ENCODE measurements at regions not wholly inside any gene's neighbourhood (a gene's known extent, or its start where the extent isn't known, plus 50 kb on each side); places are given as distances from the start of the nearest gene placed in this dataset.

DNA sequence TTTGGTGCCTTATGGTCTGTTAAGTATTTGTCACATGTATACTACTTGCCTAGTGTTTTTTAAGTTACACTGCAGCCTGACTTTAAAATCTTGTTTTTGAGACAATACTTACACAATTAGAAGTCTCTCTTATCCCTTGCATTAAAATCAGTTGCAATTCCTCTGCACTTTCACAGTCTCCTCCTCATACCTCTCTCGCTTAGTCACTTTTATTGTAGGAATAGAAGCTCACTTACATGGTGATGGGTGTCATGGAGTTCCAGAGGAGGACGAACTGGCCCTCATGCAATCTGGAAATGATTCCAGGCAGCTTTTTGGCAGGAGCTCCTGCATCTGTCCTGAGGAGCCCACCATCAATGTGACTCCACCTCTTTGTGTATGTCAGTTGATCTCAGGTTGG, 238.4 kb upstream of the TBC1D5 start:
- Histone ChIP-seq H3K79me1 (ENCODE audit: low read depth, low read length) (no peaks in the 10 kb centered on the region), H3K27ac (ENCODE audit: low read depth, low read length) (no peak overlapping the region), H4K8ac (ENCODE audit: extremely low read depth, insufficient read depth, low read length) (no peak overlapping the region), H3K23me2 (ENCODE audit: low read depth, low read length) (no peaks in the 10 kb centered on the region), H3K36me3 (ENCODE audit: control insufficient read depth in 2 of 4, insufficient read depth in 4 of 4, low read length in 3 of 4) (no peaks in the 10 kb centered on the region), H2BK5ac (ENCODE audit: low read depth, low read length) (no peak overlapping the region), H3K23ac (ENCODE audit: insufficient read length) (no peak overlapping the region), H2BK12ac (ENCODE audit: low read depth, low read length) (no peak overlapping the region), H3K4me3 (ENCODE audit: extremely low read depth in 1 of 4, insufficient read depth in 2 of 4, low read depth in 3 of 4, low read length in 4 of 4) (no peak overlapping the region), H2BK15ac (ENCODE audit: low read length) (no peak overlapping the region), H3K4me1 (replicated peaks in 1 of 4; ENCODE audit: control insufficient read depth in 3 of 4, insufficient read depth in 4 of 4, low read length in 3 of 4) (no peaks in the 10 kb centered on the region), H3K27me3 (replicated peaks in 1 of 4; ENCODE audit: control insufficient read depth in 3 of 4, extremely low read depth in 1 of 4, insufficient read depth in 3 of 4, low read length in 3 of 4) (no peaks in the 10 kb centered on the region), H2BK120ac (replicated peaks; ENCODE audit: low read depth, low read length) (no peak overlapping the region), H2AK5ac (ENCODE audit: low read depth, low read length) (no peak overlapping the region), H3K9me3 (ENCODE audit: insufficient read depth in 2 of 2, low read depth in 1 of 2, low read length in 1 of 2) (no peaks in the 10 kb centered on the region), H3K56ac (replicated peaks; ENCODE audit: insufficient read length, low read depth, low read length) (no peak overlapping the region), H3K4me2 (ENCODE audit: insufficient read depth in 1 of 2, low read depth in 2 of 2, low read length in 2 of 2) (no peak overlapping the region), H3K18ac (ENCODE audit: extremely low read depth, low read length) (no peak overlapping the region), H2BK20ac (ENCODE audit: low read length) (no peak overlapping the region), H3K4ac (replicated peaks; ENCODE audit: insufficient read length, low read depth, low read length) (no peak overlapping the region), H4K5ac (ENCODE audit: insufficient read length, low read depth, low read length) (no peak overlapping the region), H3K9ac (replicated peaks in 1 of 4; ENCODE audit: extremely low read depth in 1 of 4, low read depth in 3 of 4, low read length in 3 of 4) (no peak overlapping the region), H4K91ac (replicated peaks; ENCODE audit: insufficient read length, low read length) (no peak overlapping the region), H2AFZ (ENCODE audit: low read length) (no peak overlapping the region), H4K20me1 (replicated peaks in 1 of 2; ENCODE audit: control insufficient read depth in 1 of 2, insufficient read depth in 2 of 2, low read length in 2 of 2) (no peaks in the 10 kb centered on the region), H3K79me2 (ENCODE audit: control insufficient read depth in 1 of 2, insufficient read depth in 2 of 2, low read length in 2 of 2) (no peaks in the 10 kb centered on the region), H3K14ac (ENCODE audit: insufficient read length) (no peak overlapping the region)
- 91% methylated on average over 2 of the region's 2 CpGs; no CpG with 5 or more reads in 1 of the 2 experiments for WGBS, 2 experiments (ENCODE audit: extremely low coverage in 1 of 2, insufficient coverage in 1 of 2, insufficient read length in 1 of 2, insufficient replicate concordance in 2 of 2, low coverage in 1 of 2, low lambda C conversion rate in 2 of 2, missing lambda C conversion rate in 1 of 2)
- CTCF ChIA-PET (ENCODE audit: partially characterized antibody) = interaction anchor here (0.6 to 2.1 kb wide), 6 partner anchors 13 to 315 kb away, joined by 3 to 9 read pairs (median 4); no protein-coding TSS in a partner anchor
- TF ChIP-seq, protein P1, sequence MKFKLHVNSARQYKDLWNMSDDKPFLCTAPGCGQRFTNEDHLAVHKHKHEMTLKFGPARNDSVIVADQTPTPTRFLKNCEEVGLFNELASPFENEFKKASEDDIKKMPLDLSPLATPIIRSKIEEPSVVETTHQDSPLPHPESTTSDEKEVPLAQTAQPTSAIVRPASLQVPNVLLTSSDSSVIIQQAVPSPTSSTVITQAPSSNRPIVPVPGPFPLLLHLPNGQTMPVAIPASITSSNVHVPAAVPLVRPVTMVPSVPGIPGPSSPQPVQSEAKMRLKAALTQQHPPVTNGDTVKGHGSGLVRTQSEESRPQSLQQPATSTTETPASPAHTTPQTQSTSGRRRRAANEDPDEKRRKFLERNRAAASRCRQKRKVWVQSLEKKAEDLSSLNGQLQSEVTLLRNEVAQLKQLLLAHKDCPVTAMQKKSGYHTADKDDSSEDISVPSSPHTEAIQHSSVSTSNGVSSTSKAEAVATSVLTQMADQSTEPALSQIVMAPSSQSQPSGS (IDR thresholded peaks at IDR 0.05; ENCODE audit: low read length) = no peak
- TF ChIP-seq EZH2 (IDR thresholded peaks at IDR 0.05; ENCODE audit: low read depth, low read length, severe bottlenecking) (no peak), CEBPB (IDR thresholded peaks at IDR 0.05; ENCODE audit: low read depth, low read length) (no peak)
- FAIRE-seq (no peak), DNase-seq (ENCODE audit: low read depth in 1 of 2, low spot score in 2 of 2) (no peak)
- POLR2A ChIA-PET (ENCODE audit: partially characterized antibody) = no interaction called here

Data from H1 (cell line).